DOHH2 (cell line): ENCODE measurements at regions not wholly inside any gene's neighbourhood (a gene's known extent, or its start where the extent isn't known, plus 50 kb on each side); places are given as distances from the start of the nearest gene placed in this dataset.

ENCODE experiments used
- CTCF ChIP-seq: fragments of 200-600 bp; sonication (generic); IDR thresholded peaks from one replicate; pipeline ENCODE4 v1.5.1; 2014; ENCODE audit warnings: antibody characterized with exemption, mild to moderate bottlenecking, low read depth, low read length; ENCODE audit not compliant: poor library complexity, severe bottlenecking
- EZH2phosphoT487 ChIP-seq: fragments of 200-600 bp; sonication (generic); IDR thresholded peaks from 2 replicates; pipeline ENCODE4 v1.6.1; 2017; ENCODE audit warnings: borderline replicate concordance, mild to moderate bottlenecking, antibody characterized with exemption, low read length, moderate library complexity, mixed read lengths

- TF ChIP-seq CTCF = no peak
- TF ChIP-seq EZH2phosphoT487 = no peak
Measured at GRCh38 chr20:52530571-52530970, 339.0 kb upstream of the ZFP64 start.
